PC-3 (cell line): ENCODE measurements at regions not wholly inside any gene's neighbourhood (a gene's known extent, or its start where the extent isn't known, plus 50 kb on each side); places are given as distances from the start of the nearest gene placed in this dataset.

Experiments
- ATAC-seq: fragments of 200-7000 bp; cut with Tn5 transposase; 2 replicates; pipeline ENCODE4 v1.9.1; 2020; ENCODE audit warnings: mild to moderate bottlenecking, moderate library complexity
- BruUV-seq: library from RNA; stranded (reverse); fragments of 400-500 nt; replicated peaks from 2 replicates; lab custom pipeline; 2021; lab: Mats Ljungman, UMichigan
- CTCF ChIA-PET: fragments of 300-600 bp; sonication (Branson Sonifier 250); formaldehyde crosslinking; loops from one replicate; lab custom pipeline; 2022; ENCODE audit warnings: antibody characterized with exemption; lab: Charles Lee
- POLR2A ChIA-PET: fragments of 300-600 bp; sonication (Branson Sonifier 250); formaldehyde crosslinking; loops from one replicate; lab custom pipeline; 2022; ENCODE audit warnings: antibody characterized with exemption; ENCODE audit not compliant: unreplicated experiment; lab: Charles Lee
- DNase-seq: peaks from one replicate; pipeline ENCODE4 v3.0.0-alpha.2; 2015
- H2AFZ ChIP-seq: fragments of 300-600 bp; sonication (generic); 2 replicates; pipeline ENCODE4 v1.6.0; 2016; ENCODE audit warnings: antibody characterized with exemption, low read length
- H3F3A ChIP-seq: fragments of 300-600 bp; sonication (generic); one replicate; pipeline ENCODE4 v1.6.0; 2017; ENCODE audit warnings: antibody characterized with exemption, low read length, control low read depth, mild to moderate bottlenecking; ENCODE audit not compliant: unreplicated experiment
- H3K27ac ChIP-seq: fragments of 300-600 bp; sonication (generic); 2 replicates; pipeline ENCODE4 v1.5.1; 2016; ENCODE audit warnings: mild to moderate bottlenecking, low read length
- H3K27me3 ChIP-seq: fragments of 300-600 bp; sonication (generic); 2 replicates; pipeline ENCODE4 v1.6.1; 2016; ENCODE audit warnings: low read length, mixed read lengths
- H3K36me3 ChIP-seq: fragments of 300-600 bp; sonication (generic); 2 replicates; pipeline ENCODE4 v1.6.1; 2016; ENCODE audit warnings: low read depth, mixed run types, low read length, mixed read lengths
- H3K4me1 ChIP-seq: fragments of 300-600 bp; sonication (generic); 2 replicates; pipeline ENCODE4 v1.5.1; 2016; ENCODE audit warnings: low read length; ENCODE audit not compliant: insufficient read depth
- H3K4me2 ChIP-seq: fragments of 300-600 bp; sonication (generic); 2 replicates; pipeline ENCODE4 v1.6.0; 2016; ENCODE audit warnings: low read length
- H3K4me3 ChIP-seq: fragments of 300-600 bp; sonication (generic); 2 replicates; pipeline ENCODE4 v1.5.1; 2016; ENCODE audit warnings: mild to moderate bottlenecking, low read length, mixed read lengths
- H3K79me2 ChIP-seq: fragments of 300-600 bp; sonication (generic); 2 replicates; pipeline ENCODE4 v1.6.1; 2017; ENCODE audit warnings: low read length, mixed read lengths
- H3K9ac ChIP-seq: fragments of 300-600 bp; sonication (generic); 2 replicates; pipeline ENCODE4 v1.6.0; 2016; ENCODE audit warnings: mild to moderate bottlenecking, low read length
- H3K9me2 ChIP-seq: fragments of 300-600 bp; sonication (generic); replicated peaks from 2 replicates; pipeline ENCODE4 v1.6.1; 2016; ENCODE audit warnings: mixed run types, low read length, mixed read lengths
- H3K9me3 ChIP-seq: fragments of 300-600 bp; sonication (generic); 2 replicates; pipeline ENCODE4 v1.6.1; 2016; ENCODE audit warnings: low read length, mixed read lengths
- H4K20me1 ChIP-seq: fragments of 300-600 bp; sonication (generic); 2 replicates; pipeline ENCODE4 v1.6.1; 2016; ENCODE audit warnings: low read length, mixed read lengths
- EZH2 ChIP-seq: fragments of 300-600 bp; sonication (generic); IDR thresholded peaks from one replicate; pipeline ENCODE4 v1.6.1; 2017; ENCODE audit warnings: antibody characterized with exemption, mild to moderate bottlenecking, low read length; ENCODE audit not compliant: unreplicated experiment
- EZH2phosphoT487 ChIP-seq: fragments of 300-600 bp; sonication (generic); IDR thresholded peaks from 2 replicates; pipeline ENCODE4 v1.6.1; 2018; ENCODE audit warnings: mild to moderate bottlenecking, antibody characterized with exemption, low read length, borderline replicate concordance
- intact Hi-C: fragments of 100-400 bp; cut with micrococcal nuclease; formaldehyde crosslinking; loops from 2 replicates; pipeline ENCODE4 v1.9.0; 2023
- TF ChIP-seq, protein P1 (sequence below): fragments of 300-600 bp; sonication (generic); conservative IDR thresholded peaks from 2 replicates; pipeline ENCODE4 v1.5.1; 2017; ENCODE audit warnings: antibody characterized with exemption, low read depth, mild to moderate bottlenecking, low read length

- Histone ChIP-seq H3K27me3 (no peaks in the 10 kb centered on the region), H3K9me3 (no peaks in the 10 kb centered on the region), H2AFZ (no peak overlapping the region), H3K79me2 (no peaks in the 10 kb centered on the region), H3K4me3 (no peak overlapping the region), H3K9ac (no peak overlapping the region), H3K4me2 (no peak overlapping the region), H3K4me1 (peaks cover 16% of the 10 kb centered on the region), H3K9me2 (no peaks in the 10 kb centered on the region), H3K27ac (no peak overlapping the region), H3K36me3 (no peaks in the 10 kb centered on the region), H4K20me1 (no peaks in the 10 kb centered on the region), H3F3A (no peaks in the 10 kb centered on the region)
- TF ChIP-seq EZH2phosphoT487 (no peak), EZH2 (no peak)
- TF ChIP-seq, protein P1, sequence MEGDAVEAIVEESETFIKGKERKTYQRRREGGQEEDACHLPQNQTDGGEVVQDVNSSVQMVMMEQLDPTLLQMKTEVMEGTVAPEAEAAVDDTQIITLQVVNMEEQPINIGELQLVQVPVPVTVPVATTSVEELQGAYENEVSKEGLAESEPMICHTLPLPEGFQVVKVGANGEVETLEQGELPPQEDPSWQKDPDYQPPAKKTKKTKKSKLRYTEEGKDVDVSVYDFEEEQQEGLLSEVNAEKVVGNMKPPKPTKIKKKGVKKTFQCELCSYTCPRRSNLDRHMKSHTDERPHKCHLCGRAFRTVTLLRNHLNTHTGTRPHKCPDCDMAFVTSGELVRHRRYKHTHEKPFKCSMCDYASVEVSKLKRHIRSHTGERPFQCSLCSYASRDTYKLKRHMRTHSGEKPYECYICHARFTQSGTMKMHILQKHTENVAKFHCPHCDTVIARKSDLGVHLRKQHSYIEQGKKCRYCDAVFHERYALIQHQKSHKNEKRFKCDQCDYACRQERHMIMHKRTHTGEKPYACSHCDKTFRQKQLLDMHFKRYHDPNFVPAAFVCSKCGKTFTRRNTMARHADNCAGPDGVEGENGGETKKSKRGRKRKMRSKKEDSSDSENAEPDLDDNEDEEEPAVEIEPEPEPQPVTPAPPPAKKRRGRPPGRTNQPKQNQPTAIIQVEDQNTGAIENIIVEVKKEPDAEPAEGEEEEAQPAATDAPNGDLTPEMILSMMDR, result no peak
- ChIA-PET POLR2A (no interaction called here), CTCF (no interaction called here)
- intact Hi-C loops, result no loop called here
- DNase-seq (no peak), ATAC-seq (no peak)
- BruUV-seq, result no TSS peak
These were observed 114.3 kb upstream of the PELI1 start for GRCh38 chr2:64258566-64258965.

- Histone ChIP-seq H3K9ac (no peak overlapping the region), H4K20me1 (no peaks in the 10 kb centered on the region), H3F3A (no peaks in the 10 kb centered on the region), H3K27ac (no peak overlapping the region), H3K4me1 (peaks cover 22% of the 10 kb centered on the region), H3K79me2 (no peaks in the 10 kb centered on the region), H3K27me3 (no peaks in the 10 kb centered on the region), H3K36me3 (no peaks in the 10 kb centered on the region), H3K4me2 (no peak overlapping the region), H2AFZ (no peak overlapping the region), H3K4me3 (no peak overlapping the region), H3K9me3 (no peaks in the 10 kb centered on the region), H3K9me2 (no peaks in the 10 kb centered on the region)
- no TSS peak for BruUV-seq
- DNase-seq, result no peak
- CTCF ChIA-PET, result no interaction called here
- no peak for TF ChIP-seq EZH2
- TF ChIP-seq, protein P1, result no peak
- TF ChIP-seq EZH2phosphoT487, result no peak
- no peak for ATAC-seq
- intact Hi-C loops, result no loop called here
- POLR2A ChIA-PET, result no interaction called here
These were observed 115.1 kb upstream of the PELI1 start for GRCh38 chr2:64259312-64259711.

DNA sequence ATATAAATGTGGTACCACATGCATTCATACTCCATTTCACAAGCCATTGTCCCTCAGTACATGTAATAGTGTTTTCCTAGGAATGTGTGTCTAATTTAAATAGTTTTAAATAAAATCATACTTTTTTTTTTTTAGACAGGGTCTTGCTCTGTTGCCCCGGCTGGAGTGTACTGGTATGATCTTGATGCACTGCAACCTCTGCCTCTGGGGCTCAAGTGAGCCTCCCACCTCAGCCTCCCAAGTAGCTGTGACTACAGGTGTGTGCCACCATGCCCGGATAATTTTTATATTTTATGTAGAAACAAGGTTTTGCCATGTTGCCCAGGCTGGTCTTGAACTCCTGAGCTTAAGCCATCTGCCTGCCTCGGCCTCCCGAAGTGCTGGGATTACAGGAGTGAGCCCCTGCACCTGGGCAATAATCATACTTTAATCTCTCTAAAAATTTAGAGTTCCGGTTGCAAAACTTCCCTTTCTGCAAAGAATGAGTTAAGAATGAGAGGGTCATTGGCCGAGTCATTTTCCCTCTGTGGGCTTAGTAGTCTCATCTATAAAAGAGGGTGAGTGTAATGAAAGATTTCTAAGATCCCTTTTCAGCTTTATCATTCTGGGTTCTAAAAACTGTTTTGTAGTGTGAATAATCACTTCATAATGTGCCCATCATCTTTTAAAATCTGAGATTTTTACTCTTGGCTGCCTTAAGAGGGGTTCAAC, 116.0 kb upstream of the PELI1 start:
- Histone ChIP-seq H3K27me3 (no peaks in the 10 kb centered on the region), H3K9ac (no peak overlapping the region), H3K79me2 (no peaks in the 10 kb centered on the region), H3K9me2 (no peaks in the 10 kb centered on the region), H4K20me1 (no peaks in the 10 kb centered on the region), H2AFZ (no peak overlapping the region), H3K27ac (no peak overlapping the region), H3K4me3 (no peak overlapping the region), H3K4me2 (no peak overlapping the region), H3K9me3 (no peaks in the 10 kb centered on the region), H3K36me3 (no peaks in the 10 kb centered on the region), H3F3A (no peaks in the 10 kb centered on the region), H3K4me1 (peaks cover 22% of the 10 kb centered on the region)
- CTCF ChIA-PET, result no interaction called here
- TF ChIP-seq, protein P1, result no peak
- no peak for TF ChIP-seq EZH2
- no peak for TF ChIP-seq EZH2phosphoT487
- POLR2A ChIA-PET, result no interaction called here
- intact Hi-C loops, result no loop called here
- DNase-seq, result no peak
- ATAC-seq, result no peak
- no TSS peak for BruUV-seq
